ENCODE measurements at regions not wholly inside any gene's neighbourhood (a gene's known extent, or its start where the extent isn't known, plus 50 kb on each side); places are given as distances from the start of the nearest gene placed in this dataset.

GRCh38 chr4:28256295-28256694 lies 1395.7 kb downstream of the STIM2 start:
- intact Hi-C loops (cut with DNase I), result no loop called here
- Histone ChIP-seq H3K27ac (no peak overlapping the region), H3K9me3 (no peaks in the 10 kb centered on the region), H3K4me3 (no peak overlapping the region), H3K36me3 (no peaks in the 10 kb centered on the region), H3K4me1 (no peaks in the 10 kb centered on the region), H3K27me3 (no peaks in the 10 kb centered on the region)
- no peak for DNase-seq
- TF ChIP-seq POLR2A (IDR thresholded peaks at IDR 0.05), result no peak
- no peak for TF ChIP-seq CTCF (IDR thresholded peaks at IDR 0.05)
- WGBS, 2 donors, result 80 to 94% methylated on average over 1 of the region's 1 CpG

- no peaks in the 10 kb centered on the region for H3K36me3 ChIP-seq
- no peaks in the 10 kb centered on the region for H3K4me1 ChIP-seq
- no peak overlapping the region for H3K4me3 ChIP-seq
- H3K27ac ChIP-seq, result no peak overlapping the region
- intact Hi-C loops (cut with DNase I), result no loop called here
- no peak for DNase-seq
- WGBS, 2 donors, result 57 to 60% methylated on average over 1 of the region's 1 CpG
- H3K9me3 ChIP-seq, result no peaks in the 10 kb centered on the region
- no peaks in the 10 kb centered on the region for H3K27me3 ChIP-seq
- no peak for TF ChIP-seq POLR2A (IDR thresholded peaks at IDR 0.05)
- no peak for TF ChIP-seq CTCF (IDR thresholded peaks at IDR 0.05)
Measured at GRCh38 chr4:28259951-28260350, 1399.3 kb downstream of the STIM2 start.

- Histone ChIP-seq H3K9me3 (no peaks in the 10 kb centered on the region), H3K27ac (no peak overlapping the region), H3K27me3 (no peaks in the 10 kb centered on the region), H3K4me3 (no peak overlapping the region), H3K4me1 (no peaks in the 10 kb centered on the region), H3K36me3 (no peaks in the 10 kb centered on the region)
- TF ChIP-seq POLR2A (IDR thresholded peaks at IDR 0.05) (no peak), CTCF (IDR thresholded peaks at IDR 0.05) (no peak)
- WGBS, 2 donors, result 33% methylated on average over 1 of the region's 1 CpG
- no peak for DNase-seq
- intact Hi-C loops (cut with DNase I), result no loop called here
Measured at GRCh38 chr4:28267166-28267565, 1406.5 kb downstream of the STIM2 start.

GRCh38 chr4:28269426-28269825 lies 1408.8 kb downstream of the STIM2 start:
- WGBS, 2 donors, result 32 to 34% methylated on average over 2 of the region's 2 CpGs
- Histone ChIP-seq H3K36me3 (no peaks in the 10 kb centered on the region), H3K27ac (no peak overlapping the region), H3K27me3 (no peaks in the 10 kb centered on the region), H3K4me1 (no peaks in the 10 kb centered on the region), H3K9me3 (no peaks in the 10 kb centered on the region), H3K4me3 (no peak overlapping the region)
- TF ChIP-seq POLR2A (IDR thresholded peaks at IDR 0.05), result no peak
- TF ChIP-seq CTCF (IDR thresholded peaks at IDR 0.05), result no peak
- intact Hi-C loops (cut with DNase I), result no loop called here
- DNase-seq, result no peak

GRCh38 chr4:28277931-28278330 lies 1417.3 kb downstream of the STIM2 start:
- H3K27ac ChIP-seq, result no peak overlapping the region
- H3K4me1 ChIP-seq, result no peaks in the 10 kb centered on the region
- no peaks in the 10 kb centered on the region for H3K36me3 ChIP-seq
- no peak for TF ChIP-seq POLR2A (IDR thresholded peaks at IDR 0.05)
- no peak for TF ChIP-seq CTCF (IDR thresholded peaks at IDR 0.05)
- H3K9me3 ChIP-seq, result no peaks in the 10 kb centered on the region
- intact Hi-C loops (cut with DNase I), result no loop called here
- no peak overlapping the region for H3K4me3 ChIP-seq
- no peak for DNase-seq
- no peaks in the 10 kb centered on the region for H3K27me3 ChIP-seq
